ENCODE measurements at regions not wholly inside any gene's neighbourhood (a gene's known extent, or its start where the extent isn't known, plus 50 kb on each side); places are given as distances from the start of the nearest gene placed in this dataset.
"Not testable (repeated sequence)": the region's sequence is repeated elsewhere in the genome, so short reads cannot be mapped to it uniquely, and the experiment has no call there.

GRCh38 chr5:39533749-39534148, 109.0 kb upstream of the DAB2 start:
- H3K27ac ChIP-seq: no peak overlapping the region
- POLR2A ChIA-PET (ENCODE audit: low non-redundant PET): no interaction called here
- CTCF ChIA-PET: interaction anchor here (0.6 to 1.7 kb wide), 3 partner anchors 9 to 41 kb away, joined by 4 to 6 read pairs (median 4); no protein-coding TSS in a partner anchor
- DNase-seq (ENCODE audit: low spot score): no peak
- TF ChIP-seq, protein P1, sequence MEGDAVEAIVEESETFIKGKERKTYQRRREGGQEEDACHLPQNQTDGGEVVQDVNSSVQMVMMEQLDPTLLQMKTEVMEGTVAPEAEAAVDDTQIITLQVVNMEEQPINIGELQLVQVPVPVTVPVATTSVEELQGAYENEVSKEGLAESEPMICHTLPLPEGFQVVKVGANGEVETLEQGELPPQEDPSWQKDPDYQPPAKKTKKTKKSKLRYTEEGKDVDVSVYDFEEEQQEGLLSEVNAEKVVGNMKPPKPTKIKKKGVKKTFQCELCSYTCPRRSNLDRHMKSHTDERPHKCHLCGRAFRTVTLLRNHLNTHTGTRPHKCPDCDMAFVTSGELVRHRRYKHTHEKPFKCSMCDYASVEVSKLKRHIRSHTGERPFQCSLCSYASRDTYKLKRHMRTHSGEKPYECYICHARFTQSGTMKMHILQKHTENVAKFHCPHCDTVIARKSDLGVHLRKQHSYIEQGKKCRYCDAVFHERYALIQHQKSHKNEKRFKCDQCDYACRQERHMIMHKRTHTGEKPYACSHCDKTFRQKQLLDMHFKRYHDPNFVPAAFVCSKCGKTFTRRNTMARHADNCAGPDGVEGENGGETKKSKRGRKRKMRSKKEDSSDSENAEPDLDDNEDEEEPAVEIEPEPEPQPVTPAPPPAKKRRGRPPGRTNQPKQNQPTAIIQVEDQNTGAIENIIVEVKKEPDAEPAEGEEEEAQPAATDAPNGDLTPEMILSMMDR (conservative IDR thresholded peaks at IDR 0.05; ENCODE audit: low read depth): no peak

GRCh38 chr5:39532511-39532910, 107.7 kb upstream of the DAB2 start:
- TF ChIP-seq, protein P1 (conservative IDR thresholded peaks at IDR 0.05; ENCODE audit: low read depth): no peak
- H3K27ac ChIP-seq: no peak overlapping the region
- CTCF ChIA-PET: interaction anchor here (0.7 kb wide), 1 partner anchor 8 kb away, joined by 3 read pairs; no protein-coding TSS in a partner anchor
- no peak for DNase-seq (ENCODE audit: low spot score)
- POLR2A ChIA-PET (ENCODE audit: low non-redundant PET): interaction anchor here (0.7 kb wide), 1 partner anchor 417 kb away, joined by 4 read pairs; no protein-coding TSS in a partner anchor

DNA sequence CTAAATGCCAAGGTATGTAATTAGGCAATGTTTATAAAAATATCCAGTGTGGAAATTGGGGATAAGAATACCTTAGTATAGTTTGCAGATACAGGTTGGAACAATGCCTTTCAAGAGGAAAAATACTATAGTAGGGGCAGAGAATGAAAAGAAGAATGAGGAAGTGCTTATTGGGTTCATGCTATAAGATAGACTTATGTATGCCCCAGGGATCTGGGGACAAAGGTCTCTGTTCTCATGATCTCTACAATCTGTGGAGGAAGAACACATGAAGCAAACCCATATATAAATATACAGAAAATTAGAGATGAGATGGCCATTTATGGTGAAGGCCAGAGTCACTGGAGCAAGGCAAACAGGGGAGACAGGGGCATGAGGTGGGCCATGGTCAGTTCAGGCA, 106.5 kb upstream of the DAB2 start:
- no peak overlapping the region for H3K27ac ChIP-seq
- TF ChIP-seq, protein P1 (conservative IDR thresholded peaks at IDR 0.05; ENCODE audit: low read depth): no peak
- ChIA-PET CTCF (no interaction called here), POLR2A (ENCODE audit: low non-redundant PET) (no interaction called here)
- no peak for DNase-seq (ENCODE audit: low spot score)

GRCh38 chr5:39526914-39527477, 102.2 kb upstream of the DAB2 start:
- TF ChIP-seq, protein P1 (conservative IDR thresholded peaks at IDR 0.05; ENCODE audit: low read depth): no peak
- ChIA-PET POLR2A (ENCODE audit: low non-redundant PET) (no interaction called here), CTCF (interaction anchor here (1.4 kb wide), 1 partner anchor 21 kb away, joined by 12 read pairs; no protein-coding TSS in a partner anchor)
- H3K27ac ChIP-seq: no peak overlapping the region
- DNase-seq (ENCODE audit: low spot score): no peak

GRCh38 chr5:39525781-39526180, 101.0 kb upstream of the DAB2 start:
- CTCF ChIA-PET: interaction anchor here (0.7 to 1.4 kb wide), 3 partner anchors 14 to 709 kb away, joined by 3 to 12 read pairs (median 3); no protein-coding TSS in a partner anchor
- POLR2A ChIA-PET (ENCODE audit: low non-redundant PET); DNase-seq (ENCODE audit: low spot score); H3K27ac ChIP-seq: not testable (repeated sequence)

GRCh38 chr5:39525271-39525670, 100.5 kb upstream of the DAB2 start:
- TF ChIP-seq, protein P1 (conservative IDR thresholded peaks at IDR 0.05; ENCODE audit: low read depth): no peak
- H3K27ac ChIP-seq: no peak overlapping the region
- CTCF ChIA-PET: interaction anchor here (0.7 kb wide), 2 partner anchors 15 to 709 kb away, joined by 3 read pairs; no protein-coding TSS in a partner anchor
- no peak for DNase-seq (ENCODE audit: low spot score)
- POLR2A ChIA-PET (ENCODE audit: low non-redundant PET): no interaction called here

GRCh38 chr5:39523821-39524220, 99.0 kb upstream of the DAB2 start:
- DNase-seq (ENCODE audit: low spot score): no peak
- no peak overlapping the region for H3K27ac ChIP-seq
- TF ChIP-seq, protein P1 (conservative IDR thresholded peaks at IDR 0.05; ENCODE audit: low read depth): no peak
- ChIA-PET CTCF (no interaction called here), POLR2A (ENCODE audit: low non-redundant PET) (no interaction called here)
